HUES48 (cell line): ENCODE measurements at regions not wholly inside any gene's neighbourhood (a gene's known extent, or its start where the extent isn't known, plus 50 kb on each side); places are given as distances from the start of the nearest gene placed in this dataset.

Source experiments
- H3K27ac ChIP-seq: one replicate; pipeline ENCODE4 v1.7.0; 2013; ENCODE audit warnings: low read depth, low read length, inconsistent platforms
- H3K27me3 ChIP-seq: 2 replicates; pipeline ENCODE4 v1.6.1; 2013; ENCODE audit warnings: mild to moderate bottlenecking, low read length; ENCODE audit not compliant: control insufficient read depth, insufficient read depth
- H3K36me3 ChIP-seq: 2 replicates; pipeline ENCODE4 v1.6.1; 2013; ENCODE audit warnings: low read length; ENCODE audit not compliant: control insufficient read depth, insufficient read depth
- H3K4me1 ChIP-seq: 2 replicates; pipeline ENCODE4 v1.6.1; 2013; ENCODE audit warnings: mild to moderate bottlenecking, low read length; ENCODE audit not compliant: control insufficient read depth, insufficient read depth
- H3K4me3 ChIP-seq: 2 replicates; pipeline ENCODE4 v1.5.1; 2013; ENCODE audit warnings: mild to moderate bottlenecking, low read depth, low read length
- H3K9ac ChIP-seq: 2 replicates; pipeline ENCODE4 v1.6.1; 2013; ENCODE audit warnings: mild to moderate bottlenecking, low read depth, low read length, moderate library complexity
- H3K9me3 ChIP-seq: 2 replicates; pipeline ENCODE4 v1.6.1; 2013; ENCODE audit warnings: low read length; ENCODE audit not compliant: control insufficient read depth, insufficient read depth

DNA sequence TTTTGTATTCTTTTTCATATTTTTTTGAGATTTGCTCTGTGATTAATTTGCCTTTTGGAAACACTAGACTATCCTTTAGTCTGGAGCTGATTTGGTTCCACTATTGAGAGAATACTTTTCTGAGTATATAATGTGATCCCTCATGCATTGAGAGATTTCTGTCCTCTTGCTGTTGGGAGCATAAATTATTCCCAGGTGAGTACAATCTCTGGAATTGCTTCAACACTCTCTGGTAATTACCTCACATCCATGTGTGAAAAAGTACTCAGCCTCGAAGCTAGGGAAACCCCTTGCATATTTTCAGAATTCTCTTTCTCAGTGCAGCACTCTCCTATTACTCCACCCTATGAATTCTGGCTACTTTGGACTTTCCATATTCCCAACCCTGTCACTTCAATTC, 550.0 kb downstream of the RAPGEF2 start:
- H3K9me3 ChIP-seq, result 0 out of 2 replicates have a peak, but pooled peaks cover 3% of the 10 kb centered on the region
- H3K36me3 ChIP-seq, result no peaks in the 10 kb centered on the region
- no peak overlapping the region for H3K4me3 ChIP-seq
- no peaks in the 10 kb centered on the region for H3K27me3 ChIP-seq
- no peak overlapping the region for H3K27ac ChIP-seq
- no peaks in the 10 kb centered on the region for H3K4me1 ChIP-seq
- no peak overlapping the region for H3K9ac ChIP-seq

- Histone ChIP-seq H3K9ac (no peak overlapping the region), H3K27ac (no peak overlapping the region), H3K27me3 (no peaks in the 10 kb centered on the region), H3K9me3 (0 out of 2 replicates have a peak, but pooled peaks cover 3% of the 10 kb centered on the region), H3K4me3 (no peak overlapping the region), H3K36me3 (no peaks in the 10 kb centered on the region), H3K4me1 (no peaks in the 10 kb centered on the region)
Measured at GRCh38 chr4:159655547-159655946, 552.7 kb downstream of the RAPGEF2 start.

DNA sequence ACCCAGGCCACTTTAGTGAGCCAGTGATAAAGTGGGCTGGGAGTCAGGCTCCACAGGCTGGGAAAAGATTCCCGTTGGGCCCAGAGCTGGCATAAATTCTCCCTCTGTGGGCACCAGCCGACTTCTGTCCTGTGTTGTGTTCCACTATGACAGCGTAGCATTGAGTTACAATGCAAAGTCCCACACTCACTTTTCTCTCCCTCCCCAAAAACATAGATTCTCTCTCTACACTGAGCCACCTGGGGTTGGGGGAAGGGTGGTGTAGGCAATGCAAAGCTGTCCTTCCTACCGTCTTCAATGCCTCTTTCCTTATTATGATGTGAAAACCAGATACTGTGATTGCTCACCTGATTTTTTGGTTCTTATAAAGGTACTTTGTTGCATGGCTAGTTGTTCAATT, 566.2 kb downstream of the RAPGEF2 start:
- Histone ChIP-seq H3K27me3 (no peaks in the 10 kb centered on the region), H3K9ac (no peak overlapping the region), H3K4me1 (peaks cover 6% of the 10 kb centered on the region; the same call in 1 of the 2 replicates), H3K9me3 (no peaks in the 10 kb centered on the region), H3K36me3 (no peaks in the 10 kb centered on the region), H3K4me3 (no peak overlapping the region), H3K27ac (no peak overlapping the region)

DNA sequence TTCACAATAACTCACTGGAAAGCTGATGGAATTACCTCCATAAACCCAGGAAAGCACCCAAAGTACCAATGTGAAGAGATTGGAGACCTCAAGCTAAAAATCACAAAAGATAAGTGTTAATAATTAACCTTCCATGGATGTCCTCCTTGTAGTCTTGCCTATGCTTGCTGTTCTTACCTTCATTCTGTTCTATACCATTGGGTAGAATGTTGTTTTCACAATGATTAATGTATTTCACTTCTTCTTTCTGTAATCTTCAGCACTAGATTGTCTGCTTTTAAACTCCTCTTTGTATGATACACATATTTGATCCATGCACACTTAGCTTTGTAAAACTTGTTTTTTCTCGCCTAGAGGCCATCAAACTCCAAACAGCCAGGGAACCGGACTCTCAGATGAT, 570.3 kb downstream of the RAPGEF2 start:
- H3K36me3 ChIP-seq, result no peaks in the 10 kb centered on the region
- H3K27me3 ChIP-seq, result no peaks in the 10 kb centered on the region
- H3K4me1 ChIP-seq, result peaks cover 6% of the 10 kb centered on the region; the same call in 1 of the 2 replicates
- H3K4me3 ChIP-seq, result no peak overlapping the region
- no peaks in the 10 kb centered on the region for H3K9me3 ChIP-seq
- no peak overlapping the region for H3K27ac ChIP-seq
- no peak overlapping the region for H3K9ac ChIP-seq

DNA sequence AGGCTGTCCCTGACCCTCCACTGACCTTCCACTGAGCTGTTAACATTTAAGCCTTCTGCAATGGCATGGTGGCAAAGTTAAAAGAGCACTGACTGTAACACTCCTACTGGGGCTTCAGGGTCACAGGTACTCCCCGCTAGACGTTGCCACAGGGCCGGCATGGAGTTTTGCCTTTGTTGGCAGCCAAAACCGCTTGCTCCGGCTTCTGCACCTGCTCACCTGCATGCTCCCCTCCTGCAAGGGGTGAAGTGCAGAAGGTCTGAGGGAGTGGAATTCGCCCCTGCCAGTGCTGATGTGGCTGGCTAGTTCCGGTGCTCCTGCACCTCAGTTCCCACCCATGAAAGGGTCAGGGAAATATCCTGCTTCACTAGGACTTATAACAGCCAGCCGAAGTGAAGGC, 571.4 kb downstream of the RAPGEF2 start:
- H3K4me1 ChIP-seq, result peaks cover 2% of the 10 kb centered on the region; the same call in 1 of the 2 replicates
- no peak overlapping the region for H3K4me3 ChIP-seq
- H3K27ac ChIP-seq, result no peak overlapping the region
- no peak overlapping the region for H3K9ac ChIP-seq
- no peaks in the 10 kb centered on the region for H3K27me3 ChIP-seq
- no peaks in the 10 kb centered on the region for H3K36me3 ChIP-seq
- no peaks in the 10 kb centered on the region for H3K9me3 ChIP-seq

DNA sequence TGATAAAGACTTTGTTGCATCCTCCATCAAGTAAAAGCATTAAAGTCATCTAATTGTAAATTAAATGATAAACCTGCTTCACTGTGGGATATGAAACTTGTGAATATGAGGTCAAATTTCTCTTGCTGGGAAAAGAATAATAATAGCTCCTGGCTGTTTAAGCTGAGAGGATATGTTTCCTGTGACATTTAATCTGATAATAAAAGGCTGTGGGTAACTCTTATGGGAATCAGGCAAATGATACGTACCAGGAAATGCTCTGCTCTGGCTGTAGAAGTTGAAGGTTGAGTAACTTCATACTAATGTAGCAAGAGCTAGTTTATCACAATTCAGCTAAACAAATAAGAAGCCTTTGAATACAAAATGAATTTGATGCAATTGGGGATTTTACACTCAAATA, 574.6 kb downstream of the RAPGEF2 start:
- no peaks in the 10 kb centered on the region for H3K4me1 ChIP-seq
- H3K27ac ChIP-seq, result no peak overlapping the region

DNA sequence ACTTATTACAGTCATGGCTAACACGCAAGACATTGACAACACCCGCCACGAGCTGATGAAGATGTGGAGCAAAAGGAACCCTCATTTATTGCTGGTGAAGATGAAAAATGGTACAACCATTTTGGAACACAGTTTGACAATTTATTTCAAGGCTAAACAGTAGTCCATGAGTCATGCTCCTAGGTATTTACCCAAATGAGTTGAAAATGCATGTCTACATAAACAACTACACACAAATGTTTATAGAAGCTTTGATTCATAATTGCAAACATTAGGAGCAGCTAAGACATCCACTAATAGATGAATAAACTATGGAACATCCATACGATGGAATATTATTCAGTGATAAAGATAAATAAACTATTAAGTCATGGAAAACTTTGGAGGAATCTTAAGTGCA, 580.1 kb downstream of the RAPGEF2 start:
- no peaks in the 10 kb centered on the region for H3K36me3 ChIP-seq
- no peak overlapping the region for H3K4me3 ChIP-seq
- no peaks in the 10 kb centered on the region for H3K27me3 ChIP-seq
- H3K4me1 ChIP-seq, result peaks cover 11% of the 10 kb centered on the region
- H3K9ac ChIP-seq, result no peak overlapping the region
- no peaks in the 10 kb centered on the region for H3K9me3 ChIP-seq
- no peak overlapping the region for H3K27ac ChIP-seq

More for the DNA sequence above, 574.6 kb downstream of the RAPGEF2 start:
- H3K9ac ChIP-seq, result no peak overlapping the region
- H3K4me3 ChIP-seq, result no peak overlapping the region
- H3K36me3 ChIP-seq, result no peaks in the 10 kb centered on the region
- no peaks in the 10 kb centered on the region for H3K27me3 ChIP-seq
- no peaks in the 10 kb centered on the region for H3K9me3 ChIP-seq

DNA sequence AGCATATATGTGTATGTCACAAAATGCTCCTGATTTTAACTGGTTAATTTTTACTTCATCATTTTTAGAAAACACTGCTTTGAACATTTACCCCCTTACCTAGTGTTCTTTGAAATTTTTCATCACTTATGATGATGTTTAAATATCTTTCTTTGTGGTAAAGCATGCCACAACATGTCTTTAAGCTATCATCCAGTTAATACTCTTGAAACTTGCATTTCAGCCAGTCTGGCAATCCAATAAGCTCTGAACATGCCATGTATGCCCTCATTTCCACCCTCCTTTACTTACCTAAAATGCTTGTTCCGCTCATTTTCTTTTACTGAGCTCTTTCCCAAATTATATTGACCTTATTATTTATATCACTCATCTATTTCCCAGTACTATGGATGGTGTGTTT, 581.2 kb downstream of the RAPGEF2 start:
- Histone ChIP-seq H3K9me3 (no peaks in the 10 kb centered on the region), H3K27me3 (no peaks in the 10 kb centered on the region), H3K27ac (no peak overlapping the region), H3K36me3 (no peaks in the 10 kb centered on the region), H3K9ac (no peak overlapping the region), H3K4me3 (no peak overlapping the region), H3K4me1 (peaks cover 11% of the 10 kb centered on the region)

DNA sequence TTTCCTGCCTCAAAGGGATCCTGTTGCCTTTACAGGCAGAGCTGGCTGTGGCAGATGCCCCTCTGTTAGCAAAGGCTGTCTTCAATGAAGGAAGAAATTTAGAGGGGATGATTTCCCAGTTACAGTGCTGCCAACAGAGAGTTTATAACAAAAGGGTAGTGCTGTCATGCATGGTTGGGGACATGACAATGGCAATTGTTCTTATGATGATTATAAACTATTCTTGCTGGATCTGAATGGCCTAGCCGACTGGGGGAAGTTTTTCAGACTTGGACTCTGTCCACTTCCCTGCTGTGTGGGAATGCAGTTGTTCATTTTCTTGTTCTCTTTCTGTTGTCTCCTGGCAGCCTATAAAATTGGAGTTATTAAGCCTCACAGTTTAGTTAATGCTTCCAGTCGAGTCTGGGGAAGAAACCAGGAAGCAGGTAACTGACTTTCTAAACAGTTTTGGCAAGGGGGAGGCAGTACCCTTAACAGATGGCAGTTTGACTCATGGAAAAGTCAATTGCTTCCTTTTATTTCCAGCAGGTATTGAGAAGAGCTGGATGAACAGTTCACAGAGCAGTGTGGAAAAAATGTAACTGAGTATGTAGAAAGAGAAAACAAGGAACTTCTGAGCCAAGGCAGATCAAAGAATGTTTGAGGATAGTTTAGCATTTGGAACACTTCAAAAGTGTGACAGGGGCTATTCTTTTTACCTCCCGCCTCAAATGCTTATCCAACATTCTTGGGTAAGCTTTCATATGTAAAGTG, 582.6 kb downstream of the RAPGEF2 start:
- no peak overlapping the region for H3K4me3 ChIP-seq
- H3K27me3 ChIP-seq, result no peaks in the 10 kb centered on the region
- H3K36me3 ChIP-seq, result no peaks in the 10 kb centered on the region
- peaks cover 11% of the 10 kb centered on the region for H3K4me1 ChIP-seq
- H3K27ac ChIP-seq, result peak overlapping the region; percentile 32
- H3K9ac ChIP-seq, result no peak overlapping the region
- no peaks in the 10 kb centered on the region for H3K9me3 ChIP-seq

DNA sequence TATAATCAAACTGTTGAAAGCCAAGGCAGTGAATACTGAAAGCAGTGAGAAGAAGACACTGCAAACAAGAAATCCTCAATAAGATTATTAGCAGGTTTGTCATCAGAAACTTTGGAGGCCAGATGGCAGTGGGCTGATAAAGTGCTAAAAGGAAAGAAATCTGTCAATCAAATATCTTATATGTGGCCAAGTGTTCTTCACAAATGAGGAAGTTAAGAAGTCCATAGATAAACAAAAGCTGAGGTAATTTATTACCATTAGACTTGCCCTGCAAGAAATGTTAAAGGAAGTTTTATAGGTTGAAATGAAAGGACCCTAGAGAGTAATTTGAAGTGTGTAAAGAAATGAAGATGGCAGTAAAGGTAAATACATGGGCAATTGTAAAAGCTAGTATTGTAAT, 586.6 kb downstream of the RAPGEF2 start:
- Histone ChIP-seq H3K36me3 (no peaks in the 10 kb centered on the region), H3K9ac (no peak overlapping the region), H3K9me3 (no peaks in the 10 kb centered on the region), H3K27ac (no peak overlapping the region), H3K27me3 (no peaks in the 10 kb centered on the region), H3K4me3 (no peak overlapping the region), H3K4me1 (peaks cover 11% of the 10 kb centered on the region)

GRCh38 chr4:159697322-159698283, 594.7 kb downstream of the RAPGEF2 start:
- Histone ChIP-seq H3K4me3 (no peak overlapping the region), H3K27me3 (no peaks in the 10 kb centered on the region), H3K36me3 (no peaks in the 10 kb centered on the region), H3K9ac (no peak overlapping the region), H3K4me1 (no peaks in the 10 kb centered on the region), H3K9me3 (no peaks in the 10 kb centered on the region; the same call in 1 of the 2 replicates), H3K27ac (no peak overlapping the region)
